MCF 10A (cell line): ENCODE measurements at regions not wholly inside any gene's neighbourhood (a gene's known extent, or its start where the extent isn't known, plus 50 kb on each side); places are given as distances from the start of the nearest gene placed in this dataset.

Experiments used
- BruUV-seq: library from RNA; stranded (reverse); fragments of 400-500 nt; replicated peaks from 2 replicates; lab custom pipeline; 2021; lab: Mats Ljungman, UMichigan
- CTCF ChIA-PET: fragments of 300-600 bp; sonication (Branson Sonifier 250); formaldehyde crosslinking; extraction: SDS; loops from one replicate; lab custom pipeline; 2021; ENCODE audit warnings: antibody characterized with exemption, inconsistent platforms; lab: Yijun Ruan, JAX
- POLR2A ChIA-PET: fragments of 300-600, 350-650 bp; sonication (Branson Sonifier 250); formaldehyde crosslinking; extraction: SDS; loops from one replicate; lab custom pipeline; 2020; ENCODE audit warnings: antibody characterized with exemption, inconsistent platforms; lab: Yijun Ruan, JAX
- DNase-seq: peaks from one replicate; pipeline ENCODE4 v3.0.0-alpha.2; 2018; ENCODE audit not compliant: unreplicated experiment
- H3K27ac Mint-ChIP-seq: one replicate; pipeline ENCODE4 v1.8.0; 2022; ENCODE audit warnings: mild to moderate bottlenecking, low read depth, mixed read lengths; ENCODE audit not compliant: unreplicated experiment
- H3K27me3 Mint-ChIP-seq: one replicate; pipeline ENCODE4 v1.8.0; 2022; ENCODE audit warnings: mixed read lengths; ENCODE audit not compliant: insufficient read depth, unreplicated experiment
- H3K36me3 Mint-ChIP-seq: one replicate; pipeline ENCODE4 v1.8.0; 2022; ENCODE audit warnings: mild to moderate bottlenecking, moderate library complexity, mixed read lengths; ENCODE audit not compliant: insufficient read depth, unreplicated experiment
- H3K4me1 Mint-ChIP-seq: one replicate; pipeline ENCODE4 v1.8.0; 2022; ENCODE audit warnings: mixed read lengths; ENCODE audit not compliant: insufficient read depth, unreplicated experiment
- H3K4me3 Mint-ChIP-seq: one replicate; pipeline ENCODE4 v1.8.0; 2022; ENCODE audit warnings: mild to moderate bottlenecking, moderate library complexity, mixed read lengths; ENCODE audit not compliant: unreplicated experiment
- H3K9me3 Mint-ChIP-seq: one replicate; pipeline ENCODE4 v1.8.0; 2022; ENCODE audit warnings: mixed read lengths; ENCODE audit not compliant: unreplicated experiment
- intact Hi-C: fragments of 100-400 bp; cut with micrococcal nuclease; formaldehyde crosslinking; loops from 2 replicates; pipeline ENCODE4 v1.14.1; 2022
- TF ChIP-seq, protein P1 (sequence below): fragments of 200-600 bp; IDR thresholded peaks from one replicate; pipeline ENCODE4 v1.8.0; 2022; ENCODE audit warnings: antibody characterized with exemption, mild to moderate bottlenecking; ENCODE audit not compliant: unreplicated experiment

DNA sequence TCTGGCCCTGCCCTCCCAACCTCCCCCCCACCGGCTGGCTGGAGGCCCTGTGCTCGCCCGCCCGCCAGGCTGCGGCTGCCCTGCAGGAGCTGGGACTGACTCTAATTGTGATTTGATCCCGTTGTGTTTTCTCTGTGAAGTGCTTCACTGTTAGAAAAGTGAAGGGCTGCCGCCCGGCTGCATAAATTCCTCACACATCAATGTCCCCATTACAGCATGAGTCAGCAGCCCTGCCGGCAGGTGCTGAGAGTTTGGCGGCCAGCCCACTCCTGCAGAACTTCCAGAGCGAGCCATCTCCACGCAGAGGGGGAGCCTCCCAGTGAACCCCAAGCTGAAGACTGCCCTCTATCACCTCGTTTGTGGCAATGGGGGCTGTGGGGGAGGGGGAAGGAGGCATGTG is 137.9 kb downstream of the DLL1 start:
- no TSS peak for BruUV-seq
- Mint-ChIP-seq H3K4me3 (peak overlapping the region; percentile 18), H3K9me3 (no peaks in the 10 kb centered on the region), H3K27ac (no peak overlapping the region), H3K36me3 (no peaks in the 10 kb centered on the region), H3K4me1 (peaks cover 5% of the 10 kb centered on the region), H3K27me3 (peaks cover 35% of the 10 kb centered on the region)
- ChIA-PET CTCF (interaction anchor here (0.7 kb wide), 1 partner anchor 158 kb away, joined by 4 read pairs; no protein-coding TSS in a partner anchor), POLR2A (interaction anchor here (0.6 kb wide), 1 partner anchor 271 kb away, joined by 3 read pairs; no protein-coding TSS in a partner anchor)
- intact Hi-C loops, result no loop called here
- DNase-seq, result peak; percentile 75
- TF ChIP-seq, protein P1, sequence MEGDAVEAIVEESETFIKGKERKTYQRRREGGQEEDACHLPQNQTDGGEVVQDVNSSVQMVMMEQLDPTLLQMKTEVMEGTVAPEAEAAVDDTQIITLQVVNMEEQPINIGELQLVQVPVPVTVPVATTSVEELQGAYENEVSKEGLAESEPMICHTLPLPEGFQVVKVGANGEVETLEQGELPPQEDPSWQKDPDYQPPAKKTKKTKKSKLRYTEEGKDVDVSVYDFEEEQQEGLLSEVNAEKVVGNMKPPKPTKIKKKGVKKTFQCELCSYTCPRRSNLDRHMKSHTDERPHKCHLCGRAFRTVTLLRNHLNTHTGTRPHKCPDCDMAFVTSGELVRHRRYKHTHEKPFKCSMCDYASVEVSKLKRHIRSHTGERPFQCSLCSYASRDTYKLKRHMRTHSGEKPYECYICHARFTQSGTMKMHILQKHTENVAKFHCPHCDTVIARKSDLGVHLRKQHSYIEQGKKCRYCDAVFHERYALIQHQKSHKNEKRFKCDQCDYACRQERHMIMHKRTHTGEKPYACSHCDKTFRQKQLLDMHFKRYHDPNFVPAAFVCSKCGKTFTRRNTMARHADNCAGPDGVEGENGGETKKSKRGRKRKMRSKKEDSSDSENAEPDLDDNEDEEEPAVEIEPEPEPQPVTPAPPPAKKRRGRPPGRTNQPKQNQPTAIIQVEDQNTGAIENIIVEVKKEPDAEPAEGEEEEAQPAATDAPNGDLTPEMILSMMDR, result no peak

- H3K4me1 Mint-ChIP-seq, result peaks cover 5% of the 10 kb centered on the region
- intact Hi-C loops, result no loop called here
- DNase-seq, result no peak
- H3K27me3 Mint-ChIP-seq, result peaks cover 41% of the 10 kb centered on the region
- no peak overlapping the region for H3K27ac Mint-ChIP-seq
- H3K36me3 Mint-ChIP-seq, result no peaks in the 10 kb centered on the region
- no peak overlapping the region for H3K4me3 Mint-ChIP-seq
- TF ChIP-seq, protein P1, result no peak
- H3K9me3 Mint-ChIP-seq, result no peaks in the 10 kb centered on the region
- BruUV-seq, result no TSS peak
- ChIA-PET POLR2A (interaction anchor here (0.6 kb wide), 1 partner anchor 272 kb away, joined by 3 read pairs; no protein-coding TSS in a partner anchor), CTCF (interaction anchor here (0.6 to 0.7 kb wide), 2 partner anchors 128 to 158 kb away, joined by 4 read pairs; no protein-coding TSS in a partner anchor)
These were observed 138.6 kb downstream of the DLL1 start for GRCh38 chr6:170152124-170152926.

DNA sequence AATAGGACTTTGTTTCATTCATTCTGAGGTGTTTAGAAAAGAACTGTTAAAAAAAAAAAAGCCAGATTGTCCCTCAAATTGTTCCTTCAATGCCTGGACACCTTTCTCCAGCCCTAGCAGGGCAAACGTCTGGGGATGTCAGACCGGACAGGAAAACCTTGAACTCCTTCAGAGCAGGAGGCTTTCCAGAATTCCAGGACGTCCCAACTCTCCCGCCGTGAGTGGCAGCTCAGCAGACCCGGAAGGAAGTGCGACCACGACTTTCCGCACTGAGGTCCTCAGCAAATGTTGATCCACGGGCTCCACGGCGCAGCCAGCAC is 139.1 kb downstream of the DLL1 start:
- ChIA-PET POLR2A (no interaction called here), CTCF (interaction anchor here (0.6 to 0.7 kb wide), 2 partner anchors 75 to 127 kb away, joined by 3 to 4 read pairs; no protein-coding TSS in a partner anchor)
- intact Hi-C loops, result no loop called here
- Mint-ChIP-seq H3K36me3 (no peaks in the 10 kb centered on the region), H3K27me3 (peaks cover 46% of the 10 kb centered on the region), H3K4me3 (no peak overlapping the region), H3K27ac (no peak overlapping the region), H3K4me1 (peaks cover 5% of the 10 kb centered on the region), H3K9me3 (no peaks in the 10 kb centered on the region)
- TF ChIP-seq, protein P1, result no peak
- BruUV-seq, result no TSS peak
- no peak for DNase-seq

DNA sequence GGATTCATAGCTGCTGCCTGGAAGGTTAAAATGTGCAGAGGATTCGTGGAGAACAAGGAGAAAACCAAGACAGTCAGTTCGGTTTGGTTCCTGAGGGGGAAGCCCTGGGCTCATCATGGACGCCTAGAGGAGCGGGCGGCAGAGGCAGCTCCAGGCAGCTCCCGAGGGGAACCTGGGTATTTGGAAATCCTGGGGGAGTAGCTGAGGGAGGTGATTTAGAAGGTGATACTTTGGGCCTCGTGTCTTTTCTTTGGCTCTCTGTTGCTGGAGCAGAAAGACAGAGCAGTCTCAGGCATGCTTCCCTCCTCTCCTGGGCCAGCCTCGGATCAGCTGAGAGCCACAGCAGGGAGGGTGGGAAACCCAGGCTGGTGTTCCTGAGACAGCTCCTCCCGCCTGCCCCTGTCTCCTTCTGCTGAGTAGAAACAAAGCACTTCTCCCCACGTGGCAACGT is 139.5 kb downstream of the DLL1 start:
- Mint-ChIP-seq H3K4me3 (no peak overlapping the region), H3K27me3 (peaks cover 50% of the 10 kb centered on the region), H3K27ac (no peak overlapping the region), H3K4me1 (peaks cover 5% of the 10 kb centered on the region), H3K36me3 (no peaks in the 10 kb centered on the region), H3K9me3 (no peaks in the 10 kb centered on the region)
- POLR2A ChIA-PET, result interaction anchor here (0.7 kb wide), 1 partner anchor 153 kb away, joined by 3 read pairs; no protein-coding TSS in a partner anchor
- TF ChIP-seq, protein P1, result no peak
- BruUV-seq, result no TSS peak
- intact Hi-C loops, result no loop called here
- DNase-seq, result no peak
- CTCF ChIA-PET, result interaction anchor here (0.6 to 1.0 kb wide), 3 partner anchors 76 to 318 kb away, joined by 3 to 4 read pairs (median 3); no protein-coding TSS in a partner anchor
